ENCODE measurements at regions not wholly inside any gene's neighbourhood (a gene's known extent, or its start where the extent isn't known, plus 50 kb on each side); places are given as distances from the start of the nearest gene placed in this dataset.

- DNase-seq, result no peak
Measured at GRCh38 chr16:76913046-76913445, 277.9 kb upstream of the MON1B start.

GRCh38 chr16:76926042-76926441 is 264.9 kb upstream of the MON1B start:
- no peak for DNase-seq

DNA sequence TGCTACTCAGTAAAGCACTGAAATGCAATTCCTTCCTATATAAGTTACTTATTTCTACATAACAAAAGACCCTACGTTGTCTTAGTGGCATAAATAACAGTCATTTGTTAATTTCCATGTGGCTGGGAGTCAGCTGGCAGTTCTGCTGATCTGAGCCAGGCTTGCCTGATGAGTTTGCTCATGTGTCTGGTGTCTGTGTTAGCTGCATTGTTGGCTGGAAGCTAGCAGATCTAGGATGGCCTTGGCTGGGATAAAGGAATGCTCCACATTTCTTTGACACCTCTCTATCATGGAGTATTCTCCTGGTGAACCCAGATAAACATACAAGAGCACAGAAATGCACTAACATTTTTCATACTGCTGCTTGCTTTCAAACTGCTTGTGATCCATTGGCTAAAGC is 264.4 kb upstream of the MON1B start:
- DNase-seq, result no peak

GRCh38 chr16:76931186-76931585 is 259.8 kb upstream of the MON1B start:
- no peak for DNase-seq

DNA sequence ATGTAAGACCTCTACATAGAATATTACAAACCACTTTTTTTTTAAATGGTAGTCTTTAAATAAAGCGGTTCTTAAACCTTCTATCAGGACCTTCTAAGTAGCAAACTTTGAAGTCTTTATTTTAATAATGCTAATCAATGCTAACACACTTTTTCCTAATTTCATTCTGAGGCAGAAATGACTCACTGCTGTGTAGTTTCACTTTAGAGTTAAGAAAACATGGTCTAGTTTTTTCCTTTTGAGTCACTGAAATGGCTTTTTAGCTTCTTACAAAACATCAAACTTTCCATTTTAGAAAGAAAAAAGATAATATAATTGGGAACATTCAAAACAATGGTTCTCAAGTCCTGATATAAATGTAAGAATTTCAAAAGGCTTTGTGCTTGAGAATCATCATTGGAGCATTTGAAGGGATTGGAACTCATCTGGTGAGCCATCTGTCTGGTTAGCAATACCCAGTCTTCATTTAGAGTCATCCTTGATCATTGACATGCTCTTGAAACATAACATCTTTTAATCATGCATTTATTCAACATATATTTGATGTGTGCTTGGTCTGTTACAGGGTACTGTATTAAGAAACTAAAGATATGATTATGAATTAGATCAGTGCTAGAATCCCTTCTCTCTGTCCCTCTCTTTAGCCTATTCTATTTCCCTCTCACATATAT is 258.3 kb upstream of the MON1B start:
- no peak for DNase-seq

DNA sequence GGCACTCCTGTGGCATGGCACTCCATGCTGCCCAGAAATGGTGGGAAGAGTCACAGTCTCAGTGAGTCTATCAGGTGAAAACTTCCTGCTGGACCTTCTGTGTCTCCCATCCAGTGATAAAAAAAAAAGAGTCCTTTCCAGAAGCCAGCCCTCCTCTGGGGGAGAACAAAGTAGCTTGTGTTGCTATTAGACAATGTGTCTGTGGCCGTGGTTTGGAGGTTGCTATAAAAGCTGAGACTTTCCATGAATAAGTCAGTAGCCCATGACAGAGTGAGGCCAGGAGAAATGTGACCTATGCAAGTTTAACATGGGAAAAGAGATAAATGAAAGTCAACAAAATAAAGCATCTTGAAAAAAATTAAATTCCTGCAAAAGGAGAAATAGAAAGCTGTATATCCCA is 250.7 kb upstream of the MON1B start:
- DNase-seq, result no peak

GRCh38 chr16:76941113-76941512 is 249.9 kb upstream of the MON1B start:
- no peak for DNase-seq

- DNase-seq, result no peak
Measured at GRCh38 chr16:76942089-76942488, 248.9 kb upstream of the MON1B start.

DNA sequence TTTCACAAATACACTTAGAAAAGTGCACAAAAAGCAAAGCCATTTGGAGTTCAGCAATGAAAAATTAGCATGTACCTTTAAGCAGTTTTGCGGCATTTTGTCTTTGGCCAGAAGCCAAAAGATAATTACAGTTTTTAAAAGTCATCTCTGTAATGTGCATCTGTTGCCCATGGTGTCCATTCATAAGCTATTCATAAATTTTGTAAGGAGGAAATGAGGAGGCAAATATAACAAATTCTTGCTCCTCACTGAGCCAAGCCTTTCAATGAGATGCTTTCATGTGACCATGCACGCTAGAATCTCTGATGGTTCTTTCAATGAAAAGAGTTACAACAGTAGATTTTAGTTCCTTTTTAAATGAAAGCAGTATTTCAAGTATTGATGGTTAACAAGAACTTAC is 247.1 kb upstream of the MON1B start:
- DNase-seq, result no peak

GRCh38 chr16:76946879-76947278 is 244.1 kb upstream of the MON1B start:
- no peak for DNase-seq

GRCh38 chr16:76947749-76948148 is 243.2 kb upstream of the MON1B start:
- peak in 1 of 14 donors; percentile 2 for DNase-seq

DNA sequence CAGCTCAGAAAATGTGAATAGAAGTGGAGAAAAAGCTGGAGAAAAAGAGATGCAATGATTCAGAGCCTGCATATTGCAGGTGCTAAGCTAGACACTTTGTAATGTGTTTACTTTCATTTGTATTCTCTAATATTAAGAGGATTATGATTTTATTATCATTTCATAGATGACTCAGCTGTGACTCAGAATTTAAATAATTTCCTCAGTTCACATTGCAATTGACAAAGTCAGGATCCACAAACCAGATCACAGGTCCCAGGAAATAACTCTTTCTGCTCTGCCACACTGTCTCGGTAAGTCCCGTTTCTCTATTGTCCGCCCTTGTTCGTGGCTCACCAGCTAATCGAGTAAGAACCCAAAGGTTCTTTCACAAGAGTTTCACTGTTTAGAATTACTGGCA is 235.4 kb upstream of the MON1B start:
- DNase-seq, result no peak

DNA sequence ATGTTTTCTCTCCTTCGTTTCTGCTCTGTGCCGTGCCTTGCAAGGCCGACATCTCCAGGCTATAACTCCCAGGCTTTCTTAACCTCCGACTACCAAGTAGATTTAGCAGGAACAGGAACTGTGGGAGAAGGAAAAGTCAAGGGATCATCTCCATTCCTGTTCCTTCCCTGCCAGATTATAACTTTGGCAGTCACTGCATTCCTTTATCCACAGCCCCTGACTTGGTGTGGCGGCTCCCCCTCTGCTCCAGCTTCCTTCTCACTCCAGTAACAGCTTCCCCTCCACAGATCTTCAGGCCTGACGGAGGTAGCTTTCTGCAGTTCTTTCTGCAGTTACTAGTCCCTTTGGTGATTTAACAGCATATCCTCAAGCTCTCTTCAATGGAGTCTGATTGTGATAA is 234.6 kb upstream of the MON1B start:
- no peak for DNase-seq

DNA sequence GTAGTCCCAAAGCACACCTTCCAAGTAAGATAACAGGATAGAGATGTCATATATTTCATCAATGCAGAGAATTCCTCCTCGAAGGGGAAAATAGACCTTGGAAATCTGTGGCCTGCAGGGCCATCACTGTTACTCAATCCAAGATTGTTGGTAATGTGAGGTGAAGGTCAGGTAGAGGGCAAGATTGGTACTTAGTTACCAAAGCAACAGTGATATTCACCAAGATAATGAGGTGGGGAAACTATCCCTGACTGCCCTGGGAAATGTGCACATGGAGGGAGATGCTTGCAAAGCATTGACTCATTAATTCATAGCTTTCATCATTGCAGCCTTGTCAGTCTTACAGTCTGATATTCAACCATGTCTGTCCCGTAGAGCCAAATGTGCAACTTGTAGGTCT is 234.1 kb upstream of the MON1B start:
- no peak for DNase-seq

GRCh38 chr16:76959166-76959565 is 231.8 kb upstream of the MON1B start:
- DNase-seq, result no peak

DNA sequence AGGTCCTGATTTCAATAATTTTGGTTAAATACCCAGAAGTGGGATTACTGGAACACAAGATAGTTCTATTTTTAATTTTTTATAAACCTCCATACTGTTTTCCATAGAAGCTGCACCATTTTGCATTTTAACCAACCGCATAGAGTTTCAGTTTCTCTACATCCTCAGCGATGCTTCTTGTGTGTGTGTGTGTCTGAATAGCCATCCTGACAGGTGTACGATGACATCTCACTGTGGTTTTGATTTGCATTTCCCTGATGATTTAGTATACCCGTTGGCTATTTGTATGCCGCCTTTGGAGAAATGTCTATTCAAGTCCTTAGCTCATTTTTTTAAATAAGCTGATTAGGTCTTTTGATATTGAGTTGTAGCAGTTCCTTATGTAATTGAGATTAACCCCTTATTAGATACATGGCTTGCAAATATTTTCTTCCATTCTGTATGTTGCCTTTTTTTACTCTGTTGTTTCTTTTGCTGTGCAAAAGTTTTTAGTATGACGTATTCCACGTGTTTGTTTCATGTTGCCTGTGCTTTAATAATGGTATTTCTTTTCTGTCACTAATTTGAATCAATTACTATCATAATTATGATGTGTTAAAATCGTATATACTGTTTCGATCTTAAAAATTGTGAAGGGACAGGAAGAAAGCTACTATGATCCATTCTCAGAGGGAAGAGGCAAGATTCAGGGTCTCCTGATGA is 227.2 kb upstream of the MON1B start:
- no peak for DNase-seq

DNA sequence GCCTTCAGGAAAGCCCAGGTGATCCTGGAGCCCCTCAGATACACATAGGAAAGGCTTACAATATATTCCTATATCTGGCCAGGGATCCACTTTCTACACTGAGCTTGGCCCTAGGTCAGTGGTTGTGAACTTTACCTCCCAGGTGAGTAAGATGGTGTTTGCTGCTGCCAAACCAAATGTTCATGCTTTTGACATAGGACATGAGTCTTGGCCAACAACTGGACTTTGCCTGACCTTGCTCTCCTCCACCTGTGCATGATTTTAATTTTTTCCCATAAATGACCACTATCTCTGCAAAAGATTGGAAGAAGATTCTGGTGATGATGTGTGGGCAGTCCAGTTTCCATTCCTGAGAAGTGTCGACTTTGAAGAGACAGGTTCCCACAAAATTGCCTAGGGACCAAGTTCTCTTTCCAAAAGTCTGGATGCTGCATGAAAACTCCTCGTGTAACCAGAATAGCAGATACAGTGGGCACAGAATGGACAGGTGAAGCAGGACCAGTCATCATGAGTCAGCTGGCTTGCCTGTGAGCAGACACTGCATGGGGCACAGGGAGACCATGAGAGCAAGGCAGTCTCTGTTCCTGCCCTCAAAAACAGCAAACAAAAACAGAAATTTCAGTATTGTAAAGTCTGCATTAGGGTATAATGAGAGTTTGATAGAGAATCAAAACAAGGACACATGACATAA is 226.4 kb upstream of the MON1B start:
- no peak for DNase-seq

- DNase-seq, result no peak
Measured at GRCh38 chr16:76970087-76970744, 220.8 kb upstream of the MON1B start.

DNA sequence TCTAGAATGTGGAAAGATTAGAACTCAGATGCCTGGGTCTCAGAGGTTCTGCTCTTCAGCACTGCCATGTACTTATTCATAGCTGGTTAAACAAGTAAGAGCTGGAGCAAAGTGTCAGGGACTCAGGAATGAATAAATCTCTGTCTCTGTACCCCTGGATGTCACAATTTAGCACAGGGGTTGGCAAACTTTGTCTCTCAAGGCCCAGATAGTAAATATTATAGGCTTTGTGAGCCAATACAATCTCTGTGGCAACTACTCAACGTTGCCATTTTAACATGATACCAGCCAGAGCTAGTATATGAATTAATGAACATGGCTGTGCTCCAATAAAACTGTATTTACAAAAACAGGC is 220.3 kb upstream of the MON1B start:
- DNase-seq, result no peak

DNA sequence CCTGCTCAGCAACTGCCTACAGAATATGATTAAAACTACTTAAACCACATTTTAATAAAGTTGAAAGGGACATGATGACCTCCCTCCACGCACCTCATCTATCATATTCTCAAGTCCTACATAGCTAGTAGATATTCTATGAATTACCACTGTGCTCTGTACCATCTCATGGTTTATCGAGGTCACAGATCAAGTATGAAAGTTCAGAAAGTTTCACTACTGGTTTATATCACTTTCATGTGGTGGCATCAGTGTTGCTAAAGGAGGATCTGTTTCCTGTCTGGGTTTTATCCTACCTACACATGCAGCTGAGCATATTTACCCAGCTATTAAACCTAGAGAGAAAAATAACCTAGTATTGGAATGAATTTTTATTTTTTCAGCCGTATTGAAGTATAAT is 214.9 kb upstream of the MON1B start:
- no peak for DNase-seq

DNA sequence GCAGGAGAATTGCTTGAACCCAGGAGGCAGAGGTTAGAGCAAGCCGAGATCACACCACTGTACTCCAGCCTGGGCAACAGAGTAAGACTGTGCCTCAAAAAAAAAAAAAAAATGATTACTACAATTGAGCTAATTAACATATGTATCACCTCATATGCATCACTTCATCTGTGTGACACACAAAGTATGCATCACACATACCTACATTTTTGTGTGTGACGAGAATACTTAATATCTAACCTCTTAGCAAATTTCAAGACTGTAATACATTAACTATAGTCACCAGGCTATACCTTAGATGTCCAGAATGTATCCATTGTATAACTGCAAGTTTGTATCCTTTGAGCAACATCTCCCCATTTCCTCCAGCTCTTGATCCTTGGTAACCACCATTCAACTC is 214.2 kb upstream of the MON1B start:
- DNase-seq, result no peak

GRCh38 chr16:76984196-76984595 is 206.8 kb upstream of the MON1B start:
- no peak for DNase-seq

DNA sequence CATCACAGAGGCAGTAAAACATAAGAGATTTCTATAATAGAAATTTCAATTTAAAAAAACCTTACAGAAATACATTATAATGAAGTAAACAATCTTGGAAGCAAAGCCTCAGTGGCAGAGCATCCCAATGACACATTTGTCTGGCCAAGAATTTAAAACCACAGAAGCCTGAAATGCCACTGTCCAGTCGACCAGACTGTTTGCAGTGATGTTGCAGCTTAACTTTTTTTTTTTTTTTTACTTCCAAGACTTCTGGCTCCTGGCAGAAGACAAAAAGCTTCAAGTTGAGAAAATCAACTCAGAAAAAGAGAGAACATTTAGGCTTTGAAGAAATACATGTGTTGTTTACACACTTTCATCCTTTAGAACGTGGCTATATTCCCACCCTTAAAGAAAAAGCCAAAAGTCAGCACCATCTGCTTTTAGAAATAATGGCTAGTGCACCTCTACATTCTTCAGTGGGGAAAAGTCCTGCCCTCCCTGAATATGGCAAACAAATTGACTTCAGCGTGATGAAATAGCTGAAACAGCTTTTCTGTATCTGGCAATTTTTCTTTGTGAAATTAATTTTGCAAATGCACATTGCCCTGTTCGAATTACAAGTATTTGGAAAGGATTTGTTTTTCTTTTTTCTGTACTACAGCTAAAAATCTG is 205.5 kb upstream of the MON1B start:
- DNase-seq, result no peak
